Spleen (tissue), 11 donors: ENCODE measurements at regions not wholly inside any gene's neighbourhood (a gene's known extent, or its start where the extent isn't known, plus 50 kb on each side); places are given as distances from the start of the nearest gene placed in this dataset.

Experiments
- DNase-seq: peaks from one replicate; pipeline ENCODE4 v3.0.0-alpha.2; 2020
- H3K27ac ChIP-seq, 8 donors: fragments of 200-600 bp; sonication (generic) in 7 of 8; 1 replicate in 4 of 8; 2 replicates in 4 of 8; pipeline versions ENCODE4 v1.5.0 to v1.8.0; 2016 to 2021; ENCODE audit warnings: inconsistent platforms in 4 of 8, mild to moderate bottlenecking in 4 of 8, moderate library complexity in 1 of 8
- H3K27me3 ChIP-seq, 7 donors: fragments of 200-600 bp; sonication (generic) in 6 of 7; replicated peaks in 1 of 7; 1 replicate in 4 of 7; 2 replicates in 3 of 7; pipeline versions ENCODE4 v1.5.0 to v1.8.0; 2016 to 2021; ENCODE audit warnings: inconsistent platforms in 3 of 7, mild to moderate bottlenecking in 1 of 7
- H3K36me3 ChIP-seq, 6 donors: fragments of 200-600 bp; sonication (generic) in 5 of 6; 1 replicate in 4 of 6; 2 replicates in 2 of 6; pipeline versions ENCODE4 v1.5.0 to v1.8.0; 2016 to 2021; ENCODE audit warnings: inconsistent platforms in 2 of 6
- H3K4me1 ChIP-seq, 6 donors: fragments of 200-600 bp; sonication (generic) in 5 of 6; 1 replicate in 3 of 6; 2 replicates in 3 of 6; pipeline versions ENCODE4 v1.5.0 to v1.8.0; 2016 to 2021; ENCODE audit warnings: inconsistent platforms in 3 of 6
- H3K4me3 ChIP-seq, 8 donors: fragments of 200-600 bp; sonication (generic) in 7 of 8; 1 replicate in 4 of 8; 2 replicates in 4 of 8; pipeline versions ENCODE4 v1.5.0 to v1.8.0; 2016 to 2021; ENCODE audit warnings: inconsistent platforms in 4 of 8, mild to moderate bottlenecking in 4 of 8, moderate library complexity in 2 of 8
- H3K9me3 ChIP-seq, 8 donors: fragments of 200-600 bp; sonication (generic) in 7 of 8; 1 replicate in 4 of 8; 2 replicates in 4 of 8; pipeline versions ENCODE4 v1.5.0 to v1.8.0; 2016 to 2021; ENCODE audit warnings: inconsistent platforms in 4 of 8
- POLR2A ChIP-seq, 3 donors: fragments of 450-650 bp; IDR thresholded peaks; one replicate each; pipeline ENCODE4 v1.5.1; 2017; ENCODE audit warnings: antibody characterized with exemption in 3 of 3, mild to moderate bottlenecking in 1 of 3
- POLR2AphosphoS5 ChIP-seq, 3 donors: sonication (generic); formaldehyde crosslinking; IDR thresholded peaks; one replicate each; pipeline ENCODE4 v1.5.1; 2017; ENCODE audit warnings: antibody characterized with exemption in 3 of 3
- WGBS, 5 donors: extraction: QIAGEN DNeasy Blood & Tissue Kit in 3 of 5; methylation state at CpG; one replicate each; pipeline versions ENCODE4 v1.1.5 to v1.1.7; 2013 to 2018; 5-methylcytosine and 5-hydroxymethylcytosine counted together
- intact Hi-C: fragments of 100-400 bp; cut with DNase I; formaldehyde crosslinking; loops from one replicate; pipeline ENCODE4 v1.15.0; 2023; ENCODE audit warnings: low total_unique reads
- TF ChIP-seq, protein P1 (sequence below), 11 experiments: fragments of 200-600 bp in 7 of 11; fragments of 450-650 bp in 4 of 11; sonication (generic) in 4 of 11; IDR thresholded peaks in 8 of 11; conservative IDR thresholded peaks in 3 of 11; 1 replicate in 7 of 11; 2 replicates in 4 of 11; pipeline versions ENCODE4 v1.4.0 to v1.8.0; 2016 to 2021; ENCODE audit warnings: antibody characterized with exemption in 11 of 11, inconsistent platforms in 4 of 11, mild to moderate bottlenecking in 1 of 11
- donor health status: healthy with polysubstance abuse.
- donor health status: DM: no; HTN: no; CAD: no; lungs with moderate emphysema.
- donor health status: DM: no; HTN: no; CAD: no.
- donor health status: Bipolar disorder and iron deficiency.
- donor health status: healthy.
- donor health status: DM: no; HTN: no; CAD: no.
- donor health status: DM: yes; HTN: yes; CAD: no.

GRCh38 chr7:132683896-132684690 lies 107.8 kb upstream of the PLXNA4 start:
- peaks cover 0 to 12% (median 5%) of the 10 kb centered on the region in 8 donors for H3K9me3 ChIP-seq
- H3K36me3 ChIP-seq: no peaks in the 10 kb centered on the region
- no peak overlapping the region for H3K4me3 ChIP-seq
- no peak overlapping the region for H3K27ac ChIP-seq
- TF ChIP-seq, protein P1, sequence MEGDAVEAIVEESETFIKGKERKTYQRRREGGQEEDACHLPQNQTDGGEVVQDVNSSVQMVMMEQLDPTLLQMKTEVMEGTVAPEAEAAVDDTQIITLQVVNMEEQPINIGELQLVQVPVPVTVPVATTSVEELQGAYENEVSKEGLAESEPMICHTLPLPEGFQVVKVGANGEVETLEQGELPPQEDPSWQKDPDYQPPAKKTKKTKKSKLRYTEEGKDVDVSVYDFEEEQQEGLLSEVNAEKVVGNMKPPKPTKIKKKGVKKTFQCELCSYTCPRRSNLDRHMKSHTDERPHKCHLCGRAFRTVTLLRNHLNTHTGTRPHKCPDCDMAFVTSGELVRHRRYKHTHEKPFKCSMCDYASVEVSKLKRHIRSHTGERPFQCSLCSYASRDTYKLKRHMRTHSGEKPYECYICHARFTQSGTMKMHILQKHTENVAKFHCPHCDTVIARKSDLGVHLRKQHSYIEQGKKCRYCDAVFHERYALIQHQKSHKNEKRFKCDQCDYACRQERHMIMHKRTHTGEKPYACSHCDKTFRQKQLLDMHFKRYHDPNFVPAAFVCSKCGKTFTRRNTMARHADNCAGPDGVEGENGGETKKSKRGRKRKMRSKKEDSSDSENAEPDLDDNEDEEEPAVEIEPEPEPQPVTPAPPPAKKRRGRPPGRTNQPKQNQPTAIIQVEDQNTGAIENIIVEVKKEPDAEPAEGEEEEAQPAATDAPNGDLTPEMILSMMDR (IDR thresholded peaks at IDR 0.05 in 8 of 11, conservative IDR thresholded peaks at IDR 0.05 in 3 of 11): no peak
- no peak for TF ChIP-seq POLR2AphosphoS5 (IDR thresholded peaks at IDR 0.05)
- no peak for TF ChIP-seq POLR2A (IDR thresholded peaks at IDR 0.05)
- DNase-seq: no peak
- no peaks in the 10 kb centered on the region for H3K4me1 ChIP-seq
- intact Hi-C loops: no loop called here
- 90 to 95% (median 92%) methylated on average over 12 of the region's 12 CpGs for whole genome bisulfite sequencing, 5 donors
- peaks cover 0 to 7% (median 0%) of the 10 kb centered on the region in 7 donors for H3K27me3 ChIP-seq

DNA sequence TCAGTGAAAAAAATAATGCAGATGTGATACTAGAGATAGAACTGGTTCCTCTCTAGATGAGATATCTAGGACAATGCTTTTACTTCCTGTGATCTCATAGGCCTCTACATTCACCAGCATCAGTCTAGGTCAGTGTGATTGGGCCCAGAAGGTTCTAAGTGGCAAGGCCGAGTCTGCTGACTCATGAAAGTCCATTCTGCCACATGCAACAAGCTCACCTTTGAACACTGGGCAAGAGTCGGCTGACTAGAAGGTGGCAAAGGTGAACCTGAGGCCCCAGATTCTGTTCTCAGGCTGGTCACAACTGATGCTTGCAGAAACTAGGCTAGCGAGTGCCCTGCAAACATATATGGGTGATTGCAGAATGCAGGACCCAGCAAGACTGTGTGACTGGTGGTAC lies 105.7 kb upstream of the PLXNA4 start:
- H3K4me3 ChIP-seq: no peak overlapping the region
- H3K9me3 ChIP-seq: peaks cover 0 to 12% (median 5%) of the 10 kb centered on the region in 8 donors
- no peak for TF ChIP-seq POLR2AphosphoS5 (IDR thresholded peaks at IDR 0.05)
- no peak for TF ChIP-seq POLR2A (IDR thresholded peaks at IDR 0.05)
- TF ChIP-seq, protein P1 (IDR thresholded peaks at IDR 0.05 in 8 of 11, conservative IDR thresholded peaks at IDR 0.05 in 3 of 11): no peak
- DNase-seq: no peak
- peaks cover 0 to 2% (median 0%) of the 10 kb centered on the region in 7 donors for H3K27me3 ChIP-seq
- H3K4me1 ChIP-seq: no peaks in the 10 kb centered on the region
- intact Hi-C loops: no loop called here
- 82 to 97% (median 86%) methylated on average over 3 of the region's 3 CpGs for WGBS, 5 donors
- H3K36me3 ChIP-seq: no peaks in the 10 kb centered on the region
- no peak overlapping the region for H3K27ac ChIP-seq

DNA sequence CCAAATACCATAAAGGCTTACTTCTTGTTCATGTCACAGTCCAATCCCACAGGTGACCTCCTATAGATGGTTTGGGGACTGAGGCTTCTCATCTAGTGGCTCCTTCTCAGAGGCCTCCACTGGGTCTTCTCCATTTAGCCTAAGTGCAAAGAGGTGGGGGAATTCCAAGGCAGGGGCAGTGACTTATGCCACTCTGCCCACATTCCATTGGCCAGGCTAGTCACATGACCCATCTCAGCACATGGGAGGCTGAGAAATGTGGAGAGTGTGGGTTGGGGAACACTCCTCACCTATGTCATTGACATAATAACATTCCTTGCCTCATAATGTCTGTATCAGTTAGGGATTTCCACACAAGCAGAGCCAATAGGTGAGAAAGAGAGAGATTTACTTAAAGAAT lies 104.3 kb upstream of the PLXNA4 start:
- intact Hi-C loops: no loop called here
- Histone ChIP-seq H3K36me3 (no peaks in the 10 kb centered on the region), H3K27me3 (no peaks in the 10 kb centered on the region), H3K27ac (no peak overlapping the region), H3K9me3 (peaks cover 0 to 4% (median 0%) of the 10 kb centered on the region in 8 donors), H3K4me1 (no peaks in the 10 kb centered on the region), H3K4me3 (no peak overlapping the region)
- TF ChIP-seq POLR2AphosphoS5 (IDR thresholded peaks at IDR 0.05): no peak
- TF ChIP-seq, protein P1 (IDR thresholded peaks at IDR 0.05 in 8 of 11, conservative IDR thresholded peaks at IDR 0.05 in 3 of 11): no peak
- TF ChIP-seq POLR2A (IDR thresholded peaks at IDR 0.05): no peak
- no peak for DNase-seq

DNA sequence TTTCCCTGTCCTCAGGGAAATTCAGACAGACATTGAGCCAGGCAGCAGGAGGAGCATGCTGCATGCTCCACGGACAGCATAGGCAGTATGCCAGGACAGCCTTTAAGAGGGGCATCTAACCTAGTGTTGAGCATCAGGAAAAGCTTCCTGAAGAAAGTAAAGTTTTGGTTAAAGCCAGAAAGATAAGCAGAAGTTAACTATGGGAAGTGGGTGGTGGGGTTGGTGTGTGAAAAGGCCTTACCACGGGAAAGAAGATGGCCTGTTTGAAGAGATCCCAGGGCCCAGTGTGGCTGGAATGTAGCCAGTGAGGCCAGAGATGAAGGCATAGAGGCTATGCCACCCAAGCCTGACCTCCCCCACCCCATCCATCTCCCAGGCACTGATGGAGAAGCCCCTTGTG lies 102.4 kb upstream of the PLXNA4 start:
- TF ChIP-seq POLR2A (IDR thresholded peaks at IDR 0.05): no peak
- TF ChIP-seq, protein P1 (IDR thresholded peaks at IDR 0.05 in 8 of 11, conservative IDR thresholded peaks at IDR 0.05 in 3 of 11): no peak
- H3K36me3 ChIP-seq: no peaks in the 10 kb centered on the region
- no peak for DNase-seq
- no peaks in the 10 kb centered on the region for H3K9me3 ChIP-seq
- no peaks in the 10 kb centered on the region for H3K27me3 ChIP-seq
- WGBS, 5 donors: 13 to 68% (median 45%) methylated on average over 2 of the region's 2 CpGs
- no peaks in the 10 kb centered on the region for H3K4me1 ChIP-seq
- no peak overlapping the region for H3K27ac ChIP-seq
- H3K4me3 ChIP-seq: no peak overlapping the region
- intact Hi-C loops: no loop called here
